HG02642 (cell line): ENCODE measurements at regions not wholly inside any gene's neighbourhood (a gene's known extent, or its start where the extent isn't known, plus 50 kb on each side); places are given as distances from the start of the nearest gene placed in this dataset.

Source experiments
- ATAC-seq: cut with Tn5 transposase; IDR thresholded peaks from one replicate; pipeline ENCODE4 v1.9.1; 2021; ENCODE audit warnings: mild to moderate bottlenecking; ENCODE audit not compliant: unreplicated experiment, poor library complexity

- ATAC-seq = no peak
These were observed 144.8 kb downstream of the NUAK1 start for GRCh38 chr12:105993766-105994555.

DNA sequence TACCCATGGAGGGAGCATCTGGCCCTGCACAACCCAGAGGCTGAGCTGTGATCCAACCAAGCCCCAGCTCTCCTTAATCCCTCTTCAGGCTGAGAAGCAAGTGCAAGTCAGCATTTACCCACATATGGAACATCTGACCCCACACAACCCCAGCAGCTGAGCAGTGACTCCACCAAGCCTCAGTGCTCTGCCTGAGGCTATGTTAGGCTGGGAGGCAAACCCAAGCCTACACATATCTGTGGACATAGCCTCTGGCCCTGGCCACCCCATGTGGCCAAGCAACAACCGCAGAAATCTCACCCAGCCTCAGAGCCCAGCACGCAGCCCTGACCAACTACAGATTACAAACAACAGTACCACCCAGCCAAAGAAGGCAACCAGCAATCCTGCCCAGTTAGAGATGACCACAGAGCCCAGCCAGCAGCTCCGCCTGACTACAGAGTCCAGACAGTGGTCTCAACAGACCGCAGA is 142.8 kb downstream of the NUAK1 start:
- ATAC-seq = no peak

GRCh38 chr12:105998561-105998960 is 140.2 kb downstream of the NUAK1 start:
- ATAC-seq = no peak

GRCh38 chr12:106000382-106001104 is 138.2 kb downstream of the NUAK1 start:
- no peak for ATAC-seq

DNA sequence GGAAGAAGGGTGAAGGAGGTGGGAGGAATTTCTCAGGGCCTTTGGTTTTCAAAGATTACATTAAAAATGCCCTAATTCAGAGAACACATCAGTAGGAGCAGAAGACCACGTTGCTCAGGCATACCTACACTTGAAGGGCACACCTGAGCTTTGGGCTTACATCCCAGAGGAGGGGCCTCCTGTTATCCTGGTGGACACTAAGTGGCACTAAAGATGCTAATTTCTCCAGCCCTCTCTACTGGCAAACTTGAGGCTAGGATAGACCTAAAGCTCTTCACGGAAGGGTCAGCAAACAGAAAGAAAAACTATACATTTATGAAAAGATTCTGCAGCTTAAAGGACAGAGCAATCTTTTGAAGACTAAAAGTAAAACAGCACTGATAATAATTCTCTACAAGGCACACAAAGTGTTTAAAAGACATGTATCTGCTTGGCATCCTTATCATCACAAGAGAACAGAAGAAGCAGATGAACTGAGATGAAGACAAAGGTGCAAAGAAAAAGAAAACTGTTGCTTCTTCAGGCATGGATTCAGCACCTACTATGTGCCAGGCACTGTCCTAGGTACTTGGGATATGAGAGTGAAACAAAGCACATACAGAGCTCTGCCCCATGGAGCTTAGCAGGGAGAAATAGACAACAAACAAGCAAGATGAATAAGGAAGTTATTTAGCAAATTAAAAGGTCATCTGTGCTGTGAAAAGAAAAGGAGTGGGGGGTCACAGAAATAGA is 137.5 kb downstream of the NUAK1 start:
- ATAC-seq = no peak

DNA sequence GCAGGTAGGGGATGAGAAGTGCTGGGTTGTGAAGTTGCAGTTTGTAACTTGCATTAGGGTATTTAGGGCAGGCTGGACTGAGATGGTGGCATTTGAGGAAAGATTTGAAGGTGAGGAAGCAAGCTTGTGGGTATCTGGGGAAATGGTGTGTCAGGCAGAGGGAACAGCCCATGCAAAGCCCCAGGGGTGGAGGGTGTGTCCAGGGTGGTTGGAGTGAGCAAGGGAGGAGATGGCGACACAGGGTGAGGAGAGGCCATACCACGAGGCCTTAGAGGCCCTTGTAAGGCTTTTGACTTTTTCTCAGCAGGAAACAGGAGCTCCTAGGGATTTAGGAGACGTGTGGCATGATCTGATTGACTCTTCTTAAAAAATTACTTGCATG is 136.9 kb downstream of the NUAK1 start:
- ATAC-seq = no peak

DNA sequence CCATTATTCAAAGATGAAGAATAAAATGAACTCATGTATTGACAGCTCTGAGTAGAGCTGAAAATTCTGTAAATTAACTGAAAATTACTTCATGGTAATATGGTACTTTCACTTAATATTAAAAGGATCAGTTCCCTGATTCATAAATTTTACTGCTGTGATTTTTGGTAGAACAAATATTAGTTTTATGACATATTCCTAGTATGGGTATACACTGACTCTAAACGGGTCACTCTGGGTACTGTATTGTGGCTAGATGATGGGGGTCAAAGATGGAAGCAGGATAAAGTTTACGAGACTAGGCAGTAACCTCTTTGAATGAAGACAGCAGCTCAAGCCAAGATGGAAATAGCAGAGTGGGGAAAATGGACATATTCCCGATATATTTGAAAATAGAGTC is 135.5 kb downstream of the NUAK1 start:
- no peak for ATAC-seq

GRCh38 chr12:106004289-106004688 is 134.5 kb downstream of the NUAK1 start:
- ATAC-seq = no peak

GRCh38 chr12:106006382-106006781 is 132.4 kb downstream of the NUAK1 start:
- ATAC-seq = no peak

DNA sequence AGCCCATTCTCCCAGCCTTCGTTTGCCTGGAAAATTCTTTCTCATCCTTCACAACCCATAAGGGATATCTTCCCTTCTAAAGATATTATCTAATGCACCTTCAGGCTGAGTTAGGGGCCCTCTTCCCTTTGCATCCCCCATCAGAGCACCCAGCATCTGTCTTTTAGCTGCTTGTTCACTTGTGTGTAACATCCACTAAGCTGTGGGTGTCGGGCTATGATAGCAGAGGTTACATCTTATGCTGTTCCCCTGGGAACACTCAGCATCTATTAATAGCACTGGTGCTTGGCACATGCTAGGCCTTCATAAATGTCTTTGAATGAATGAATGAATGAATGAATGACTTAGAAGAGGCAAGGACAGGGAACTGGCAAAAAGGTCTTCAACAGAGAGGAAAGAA is 131.8 kb downstream of the NUAK1 start:
- ATAC-seq = no peak

DNA sequence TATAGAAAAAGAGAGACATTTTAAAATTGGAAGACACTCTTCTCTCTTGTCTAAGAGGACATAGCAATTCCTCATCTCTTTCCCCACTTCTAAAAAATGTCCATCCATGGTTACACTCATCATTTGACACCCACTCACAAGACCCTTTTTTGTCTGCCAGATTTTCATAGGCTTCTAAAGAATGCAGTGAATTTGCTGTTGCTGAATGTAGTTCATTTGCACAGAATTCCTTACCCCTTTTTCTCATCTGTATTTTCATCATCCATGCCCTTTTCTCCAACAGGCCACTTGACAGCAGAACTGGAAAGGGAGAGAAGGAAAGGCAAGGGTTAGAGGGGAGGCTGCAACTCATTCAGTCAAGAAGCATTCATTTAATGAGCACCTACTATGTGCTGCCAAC is 128.0 kb downstream of the NUAK1 start:
- no peak for ATAC-seq
